A549 (cell line): ENCODE measurements at regions not wholly inside any gene's neighbourhood (a gene's known extent, or its start where the extent isn't known, plus 50 kb on each side); places are given as distances from the start of the nearest gene placed in this dataset.

Source experiments
- ATAC-seq, 2 experiments: fragments of 200-7000 bp in 1 of 2; fragments of >200 bp in 1 of 2; cut with Nextera tagmentation in 1 of 2; cut with Tn5 transposase in 1 of 2; 3 replicates each; pipeline versions ENCODE4 v1.8.0 to v1.9.1; 2018 to 2020; ENCODE audit warnings: mild to moderate bottlenecking in 1 of 2, moderate library complexity in 1 of 2
- CTCF ChIA-PET: fragments of 300-600 bp; sonication (Branson Sonifier 250); formaldehyde crosslinking; extraction: SDS; loops from one replicate; lab custom pipeline; 2021; ENCODE audit warnings: antibody characterized with exemption, inconsistent platforms; lab: Yijun Ruan, JAX
- POLR2A ChIA-PET: fragments of 350-600 bp; formaldehyde crosslinking; extraction: SDS; loops from one replicate; lab custom pipeline; 2021; ENCODE audit warnings: antibody characterized with exemption, inconsistent platforms; lab: Yijun Ruan, JAX
- DNase-seq, 2 experiments: peaks; one replicate each; pipeline versions ENCODE4 v3.0.0 to v3.0.0-alpha.2; 2011 to 2016; ENCODE audit warnings: low read depth in 1 of 2, low spot score in 1 of 2
- FAIRE-seq: peaks from 2 replicates; lab custom pipeline; 2011; peaks lifted over from hg19 to GRCh38; lab: Jason Lieb, UNC
- H3K27ac ChIP-seq, 2 experiments: fragments of >200 bp; sonication (Bioruptor Twin); formaldehyde crosslinking; 3 replicates each; pipeline ENCODE4 v1.5.1; 2016 to 2017
- H3K4me1 ChIP-seq: fragments of >200 bp; sonication (Bioruptor Twin); formaldehyde crosslinking; 3 replicates; pipeline ENCODE4 v1.6.1; 2016
- H3K4me2 ChIP-seq: fragments of >200 bp; sonication (Bioruptor Twin); formaldehyde crosslinking; 3 replicates; pipeline ENCODE4 v1.6.1; 2016
- H3K4me3 ChIP-seq: fragments of >200 bp; sonication (Bioruptor Twin); formaldehyde crosslinking; 3 replicates; pipeline ENCODE4 v1.5.1; 2016
- H3K9me3 ChIP-seq: fragments of >200 bp; sonication (Bioruptor Twin); formaldehyde crosslinking; 3 replicates; pipeline ENCODE4 v1.6.1; 2016
- ATOH8 ChIP-seq: fragments of 250-450 bp; sonication (Bioruptor Pico); IDR thresholded peaks from 2 replicates; pipeline ENCODE4 v1.5.0; 2020; ENCODE audit warnings: low read depth, mild to moderate bottlenecking, moderate library complexity
- BHLHE40 ChIP-seq: IDR thresholded peaks from 2 replicates; pipeline ENCODE4 v1.6.1; 2012; ENCODE audit warnings: low read depth, low read length, inconsistent platforms
- CBX2 ChIP-seq: fragments of 200-600 bp; sonication (generic); IDR thresholded peaks from 2 replicates; pipeline ENCODE4 v1.6.1; 2016; ENCODE audit warnings: low read depth, mild to moderate bottlenecking, borderline replicate concordance
- CHD4 ChIP-seq: fragments of 200-600 bp; sonication (generic); IDR thresholded peaks from 2 replicates; pipeline ENCODE4 v1.6.1; 2016; ENCODE audit warnings: antibody characterized with exemption, mild to moderate bottlenecking, borderline replicate concordance
- CTCF ChIP-seq: fragments of >200 bp; sonication (Bioruptor Twin); formaldehyde crosslinking; IDR thresholded peaks from 3 replicates; pipeline ENCODE4 v1.5.1; 2016
- E2F6 ChIP-seq: IDR thresholded peaks from 2 replicates; pipeline ENCODE4 v1.6.1; 2012; ENCODE audit warnings: low read depth, borderline replicate concordance
- EHF ChIP-seq: fragments of 250-450 bp; sonication (Bioruptor Pico); IDR thresholded peaks from 2 replicates; pipeline ENCODE4 v1.5.0; 2020; ENCODE audit warnings: mild to moderate bottlenecking
- ELK1 ChIP-seq: fragments of 150-350 bp; IDR thresholded peaks from 2 replicates; pipeline ENCODE4 v1.6.1; 2014; ENCODE audit warnings: low read depth, mild to moderate bottlenecking, low read length
- FOSL2 ChIP-seq, 2 experiments: fragments of 450-650 bp in 1 of 2; fragments of >200 bp in 1 of 2; sonication (Bioruptor Twin) in 1 of 2; formaldehyde crosslinking; IDR thresholded peaks; 2 replicates each; pipeline versions ENCODE4 v1.5.0 to v1.6.1; 2016 to 2020; ENCODE audit warnings: mild to moderate bottlenecking in 1 of 2, moderate library complexity in 1 of 2
- GATA3 ChIP-seq: IDR thresholded peaks from 2 replicates; pipeline ENCODE4 v1.6.1; 2012; ENCODE audit warnings: borderline replicate concordance
- HDAC2 ChIP-seq: fragments of 200-600 bp; sonication (generic); IDR thresholded peaks from 2 replicates; pipeline ENCODE4 v1.6.1; 2016
- HOXB5 ChIP-seq: fragments of 250-450 bp; sonication (Bioruptor Pico); IDR thresholded peaks from 2 replicates; pipeline ENCODE4 v1.5.0; 2020; ENCODE audit warnings: mild to moderate bottlenecking, moderate library complexity
- KDM1A ChIP-seq: fragments of 200-600 bp; sonication (generic); IDR thresholded peaks from 2 replicates; pipeline ENCODE4 v1.6.1; 2016; ENCODE audit warnings: low read depth, mild to moderate bottlenecking
- KDM5A ChIP-seq: fragments of 200-600 bp; sonication (generic); IDR thresholded peaks from 2 replicates; pipeline ENCODE4 v1.6.1; 2016; ENCODE audit warnings: antibody characterized with exemption, mild to moderate bottlenecking
- MAFK ChIP-seq: fragments of 450-650 bp; IDR thresholded peaks from 2 replicates; pipeline ENCODE4 v1.6.1; 2014; ENCODE audit not compliant: partially characterized antibody
- MAX ChIP-seq: IDR thresholded peaks from 2 replicates; pipeline ENCODE4 v1.6.1; 2012
- MYC ChIP-seq: IDR thresholded peaks from 2 replicates; pipeline ENCODE4 v1.6.1; 2012; ENCODE audit warnings: mild to moderate bottlenecking, inconsistent platforms, low read length, improper control_type of control experiment, borderline replicate concordance
- PBX3 ChIP-seq: IDR thresholded peaks from 2 replicates; pipeline ENCODE4 v1.6.1; 2012
- PHF8 ChIP-seq: fragments of 200-600 bp; sonication (generic); IDR thresholded peaks from 2 replicates; pipeline ENCODE4 v1.6.1; 2016; ENCODE audit warnings: low read depth, mild to moderate bottlenecking, antibody characterized with exemption, moderate library complexity, borderline replicate concordance
- POLR2AphosphoS2 ChIP-seq: conservative IDR thresholded peaks from 2 replicates; pipeline ENCODE4 v1.6.1; 2012; ENCODE audit warnings: low read length, improper control_type of control experiment, inconsistent platforms
- RAD21 ChIP-seq, 2 experiments: fragments of >200 bp in 1 of 2; sonication (Bioruptor Twin) in 1 of 2; formaldehyde crosslinking in 1 of 2; IDR thresholded peaks in 1 of 2; conservative IDR thresholded peaks in 1 of 2; 2 replicates in 1 of 2; 3 replicates in 1 of 2; pipeline ENCODE4 v1.6.1; 2012 to 2018; ENCODE audit warnings: inconsistent platforms in 1 of 2
- RFX5 ChIP-seq: fragments of 450-650 bp; IDR thresholded peaks from 2 replicates; pipeline ENCODE4 v1.7.1; 2014; ENCODE audit warnings: antibody characterized with exemption, mild to moderate bottlenecking, moderate library complexity
- SMC3 ChIP-seq: fragments of >200 bp; sonication (Bioruptor Twin); formaldehyde crosslinking; IDR thresholded peaks from 3 replicates; pipeline ENCODE4 v1.6.1; 2018; ENCODE audit warnings: inconsistent platforms
- TP53 ChIP-seq: fragments of 250-450 bp; sonication (Bioruptor Pico); IDR thresholded peaks from 2 replicates; pipeline ENCODE4 v1.5.0; 2021; ENCODE audit warnings: mild to moderate bottlenecking, moderate library complexity
- USF2 ChIP-seq: fragments of 450-650 bp; IDR thresholded peaks from 2 replicates; pipeline ENCODE4 v1.6.1; 2014; ENCODE audit warnings: antibody characterized with exemption
- ZFP36 ChIP-seq: fragments of 450-650 bp; IDR thresholded peaks from 2 replicates; pipeline ENCODE4 v1.6.1; 2014; ENCODE audit warnings: borderline replicate concordance; ENCODE audit not compliant: partially characterized antibody
- ZSCAN20 ChIP-seq: fragments of 250-450 bp; sonication (Bioruptor Pico); IDR thresholded peaks from 2 replicates; pipeline ENCODE4 v1.8.0; 2022; ENCODE audit warnings: mild to moderate bottlenecking, moderate library complexity
- WGBS: methylation state at CpG from one replicate; pipeline ENCODE4 v1.1.6; 2017; ENCODE audit errors: missing lambda C conversion rate; 5-methylcytosine and 5-hydroxymethylcytosine counted together

- no peak for DNase-seq
- H3K4me1 ChIP-seq: no peaks in the 10 kb centered on the region
- no peak overlapping the region for H3K4me3 ChIP-seq
- H3K4me2 ChIP-seq: no peak overlapping the region
- H3K27ac ChIP-seq: no peak overlapping the region
- no peak for FAIRE-seq
- no peaks in the 10 kb centered on the region for H3K9me3 ChIP-seq
- WGBS: 3% methylated on average over 6 of the region's 6 CpGs
- CTCF ChIA-PET: interaction anchor here (1.6 kb wide), 1 partner anchor 10 kb away, joined by 3 read pairs; no protein-coding TSS in a partner anchor
- no peak for ATAC-seq
- POLR2A ChIA-PET: no interaction called here
- TF ChIP-seq MAX: no peak
- TF ChIP-seq KDM1A: no peak
- no peak for TF ChIP-seq BHLHE40
- no peak for TF ChIP-seq PBX3
- TF ChIP-seq ZSCAN20 (CRISPR knock-in tag): no peak
- no peak for TF ChIP-seq POLR2AphosphoS2
- TF ChIP-seq ELK1: no peak
- no peak for TF ChIP-seq MAFK
- TF ChIP-seq TP53 (CRISPR knock-in tag): no peak
- no peak for TF ChIP-seq E2F6
- TF ChIP-seq USF2: no peak
- TF ChIP-seq CTCF: no peak
Measured at GRCh38 chr10:121079226-121079625, 228.1 kb downstream of the WDR11 start.

- ATAC-seq (no peak), DNase-seq (no peak), FAIRE-seq (no peak)
- ChIA-PET CTCF (interaction anchor here (1.6 kb wide), 1 partner anchor 9 kb away, joined by 3 read pairs; no protein-coding TSS in a partner anchor), POLR2A (no interaction called here)
- Histone ChIP-seq H3K4me2 (no peak overlapping the region), H3K9me3 (no peaks in the 10 kb centered on the region), H3K4me1 (no peaks in the 10 kb centered on the region), H3K27ac (no peak overlapping the region), H3K4me3 (no peak overlapping the region)
- TF ChIP-seq FOSL2 (IDR thresholded peaks at IDR 0.05) (no peak), FOSL2 (CRISPR knock-in tag; IDR thresholded peaks at IDR 0.05) (no peak), PHF8 (no peak), SMC3 (no peak), HDAC2 (no peak), RFX5 (no peak), KDM5A (no peak), CHD4 (no peak), EHF (no peak), KDM1A (no peak), HOXB5 (CRISPR knock-in tag) (no peak), CBX2 (no peak), POLR2AphosphoS2 (no peak), MYC (no peak), RAD21 (conservative IDR thresholded peaks at IDR 0.05 in 1 of 2, IDR thresholded peaks at IDR 0.05 in 1 of 2) (no peak), ZFP36 (no peak), GATA3 (no peak), ZSCAN20 (CRISPR knock-in tag) (no peak), PBX3 (no peak), ATOH8 (no peak)
- WGBS: 22% methylated on average over 6 of the region's 7 CpGs
Measured at GRCh38 chr10:121080281-121080891, 229.2 kb downstream of the WDR11 start.
